H1 (cell line): ENCODE measurements at regions not wholly inside any gene's neighbourhood (a gene's known extent, or its start where the extent isn't known, plus 50 kb on each side); places are given as distances from the start of the nearest gene placed in this dataset.
A peak's percentile ranks its signal among the peaks of the same experiment; 100 is the strongest.

Source experiments
- CHD7 ChIP-seq: fragments of 300-600 bp; sonication (generic); IDR thresholded peaks from 2 replicates; pipeline ENCODE4 v1.7.1; 2012; ENCODE audit warnings: low read length, moderate library complexity, mild to moderate bottlenecking, inconsistent platforms; ENCODE audit not compliant: insufficient replicate concordance
- CTCF ChIP-seq, 3 experiments: IDR thresholded peaks; 1 replicate in 2 of 3; 2 replicates in 1 of 3; pipeline versions ENCODE4 v1.5.1 to v1.6.1; 2011; ENCODE audit warnings: low read length in 3 of 3, mild to moderate bottlenecking in 3 of 3, inconsistent platforms in 2 of 3, low read depth in 1 of 3, moderate library complexity in 1 of 3; ENCODE audit not compliant: insufficient read depth in 1 of 3; ENCODE audit errors: control extremely low read depth in 1 of 3
- RAD21 ChIP-seq, 2 experiments: IDR thresholded peaks in 1 of 2; conservative IDR thresholded peaks in 1 of 2; 2 replicates each; pipeline ENCODE4 v1.6.1; 2011; ENCODE audit warnings: low read depth in 2 of 2, low read length in 2 of 2, improper control_type of control experiment in 1 of 2, inconsistent platforms in 1 of 2, mild to moderate bottlenecking in 1 of 2, moderate library complexity in 1 of 2

- TF ChIP-seq CHD7 (no peak), RAD21 (IDR thresholded peaks at IDR 0.05 in 1 of 2, conservative IDR thresholded peaks at IDR 0.05 in 1 of 2; ENCODE audit: low read depth in 2 of 2, low read length in 2 of 2) (peak in 1 of 2 experiments; percentile 43; a peak in 2 of 4 replicates), CTCF (IDR thresholded peaks at IDR 0.05; ENCODE audit: control extremely low read depth in 1 of 3, insufficient read depth in 1 of 3, low read depth in 1 of 3, low read length in 3 of 3) (peak; percentile 14 to 31 (median 20); a peak in 3 of 4 replicates)
Measured at GRCh38 chr17:34841467-34841866, 119.8 kb downstream of the CCT6B start (continued).
